Breast epithelium (tissue), 3 donors: ENCODE measurements at regions not wholly inside any gene's neighbourhood (a gene's known extent, or its start where the extent isn't known, plus 50 kb on each side); places are given as distances from the start of the nearest gene placed in this dataset.

Source experiments
- CTCF ChIP-seq, 3 donors: fragments of 450-650 bp; IDR thresholded peaks; one replicate each; pipeline ENCODE4 v1.5.1; 2016 to 2017; ENCODE audit warnings: antibody characterized with exemption in 3 of 3, mild to moderate bottlenecking in 3 of 3, moderate library complexity in 3 of 3
- POLR2A ChIP-seq: fragments of 450-650 bp; IDR thresholded peaks from one replicate; pipeline ENCODE4 v1.6.1; 2016; ENCODE audit warnings: antibody characterized with exemption, mild to moderate bottlenecking, moderate library complexity

- no peak for TF ChIP-seq CTCF (IDR thresholded peaks at IDR 0.05)
- no peak for TF ChIP-seq POLR2A
Observed at GRCh38 chr14:48616931-48617330, 941.5 kb upstream of the MDGA2 start.
